AG09319 (cell line): ENCODE measurements at regions not wholly inside any gene's neighbourhood (a gene's known extent, or its start where the extent isn't known, plus 50 kb on each side); places are given as distances from the start of the nearest gene placed in this dataset.

Experiments
- DNase-seq: peaks from one replicate; pipeline ENCODE4 v3.0.0-alpha.2; 2010; ENCODE audit warnings: low read depth; ENCODE audit errors: extremely low read depth
- TF ChIP-seq, protein P1 (sequence below): IDR thresholded peaks from 2 replicates; pipeline ENCODE4 v1.5.1; 2011; ENCODE audit warnings: low read depth, mild to moderate bottlenecking, inconsistent platforms, low read length, moderate library complexity

DNA sequence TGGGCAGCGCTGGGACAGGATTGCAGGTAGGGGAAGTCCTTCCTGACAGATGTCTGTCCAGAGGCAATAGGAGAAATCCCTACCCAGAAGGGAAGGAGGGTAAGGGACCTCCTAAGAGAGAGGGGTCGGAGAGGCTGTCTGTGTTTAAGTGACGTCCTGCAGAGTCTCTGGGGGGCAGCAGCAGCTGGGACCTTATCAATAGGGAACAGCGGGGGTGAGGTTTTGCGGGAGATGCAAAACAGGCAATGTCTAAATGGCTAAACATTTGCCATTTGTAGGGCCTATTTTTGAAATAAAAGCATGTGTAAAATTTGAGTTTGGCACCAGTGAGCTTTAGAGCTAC is 108.7 kb upstream of the HS6ST1 start:
- TF ChIP-seq, protein P1, sequence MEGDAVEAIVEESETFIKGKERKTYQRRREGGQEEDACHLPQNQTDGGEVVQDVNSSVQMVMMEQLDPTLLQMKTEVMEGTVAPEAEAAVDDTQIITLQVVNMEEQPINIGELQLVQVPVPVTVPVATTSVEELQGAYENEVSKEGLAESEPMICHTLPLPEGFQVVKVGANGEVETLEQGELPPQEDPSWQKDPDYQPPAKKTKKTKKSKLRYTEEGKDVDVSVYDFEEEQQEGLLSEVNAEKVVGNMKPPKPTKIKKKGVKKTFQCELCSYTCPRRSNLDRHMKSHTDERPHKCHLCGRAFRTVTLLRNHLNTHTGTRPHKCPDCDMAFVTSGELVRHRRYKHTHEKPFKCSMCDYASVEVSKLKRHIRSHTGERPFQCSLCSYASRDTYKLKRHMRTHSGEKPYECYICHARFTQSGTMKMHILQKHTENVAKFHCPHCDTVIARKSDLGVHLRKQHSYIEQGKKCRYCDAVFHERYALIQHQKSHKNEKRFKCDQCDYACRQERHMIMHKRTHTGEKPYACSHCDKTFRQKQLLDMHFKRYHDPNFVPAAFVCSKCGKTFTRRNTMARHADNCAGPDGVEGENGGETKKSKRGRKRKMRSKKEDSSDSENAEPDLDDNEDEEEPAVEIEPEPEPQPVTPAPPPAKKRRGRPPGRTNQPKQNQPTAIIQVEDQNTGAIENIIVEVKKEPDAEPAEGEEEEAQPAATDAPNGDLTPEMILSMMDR = no peak
- no peak for DNase-seq

DNA sequence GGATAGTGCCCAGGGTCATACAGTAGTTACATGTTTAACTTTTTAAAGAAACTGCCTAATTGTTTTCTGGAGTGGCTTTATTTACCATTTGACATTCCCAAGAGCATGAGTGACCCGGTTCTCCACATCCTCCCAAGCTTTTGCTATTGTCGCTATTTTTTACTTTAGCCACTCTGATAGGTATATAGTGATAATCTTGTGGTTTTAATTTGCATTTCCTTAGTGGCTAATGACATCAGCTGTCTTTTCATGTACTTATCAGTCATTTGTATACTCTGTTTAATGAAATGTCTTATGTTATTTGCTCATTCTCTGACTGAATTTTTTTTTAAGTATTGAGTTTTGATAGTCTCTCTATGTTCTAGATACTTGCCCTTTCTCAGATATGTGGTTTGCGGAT is 109.7 kb upstream of the HS6ST1 start:
- DNase-seq = no peak
- TF ChIP-seq, protein P1 = no peak

DNA sequence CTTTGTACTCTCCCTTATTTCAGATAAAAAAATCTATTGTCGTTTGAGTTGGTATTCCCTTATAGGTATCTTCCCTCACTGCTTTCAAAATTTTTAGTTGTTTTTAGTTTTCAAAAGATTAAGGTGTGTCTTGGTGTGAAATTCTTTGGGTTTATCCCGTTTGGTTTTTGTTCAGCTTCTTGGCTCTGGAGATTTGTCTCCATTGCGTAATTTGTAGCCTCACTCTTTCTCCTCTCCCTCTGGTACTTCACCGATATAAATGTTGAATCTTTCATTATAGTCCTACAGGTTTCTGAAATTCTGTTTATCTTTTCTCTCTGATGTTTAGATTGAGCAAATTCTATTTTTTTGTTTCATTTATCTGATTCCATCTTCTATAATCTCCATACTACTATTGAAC is 113.8 kb upstream of the HS6ST1 start:
- DNase-seq = no peak

DNA sequence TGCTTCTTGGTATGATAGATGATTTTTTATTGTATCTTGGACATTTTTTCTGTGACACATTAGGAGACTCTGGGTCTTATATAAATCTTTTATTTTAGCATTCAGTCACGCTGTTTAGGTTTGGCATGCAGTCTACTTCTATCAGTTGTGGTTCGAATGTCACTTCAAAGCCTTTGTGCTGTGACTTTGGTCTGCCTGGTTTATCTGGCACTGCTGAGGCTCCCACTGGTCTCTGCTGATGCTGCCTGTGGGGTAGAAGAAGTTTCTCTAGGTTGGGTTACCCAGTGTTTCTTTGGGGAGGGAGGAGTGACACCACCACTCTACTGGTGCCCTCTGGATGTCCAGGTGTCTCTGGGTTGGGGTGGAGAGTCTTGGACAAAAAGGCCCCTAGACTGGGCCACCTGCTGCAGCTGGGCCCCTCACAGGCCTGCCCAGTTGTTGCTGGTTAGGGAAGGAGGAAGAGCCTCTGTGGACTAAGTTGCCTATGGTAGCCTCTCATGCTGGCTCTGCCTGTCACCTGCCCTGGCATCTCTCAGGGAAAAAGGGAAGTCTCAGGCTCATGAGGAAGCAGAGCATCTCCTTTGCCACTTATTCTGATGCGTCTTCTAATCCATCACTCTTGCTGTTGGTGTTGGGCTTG is 115.4 kb upstream of the HS6ST1 start:
- TF ChIP-seq, protein P1 = no peak
- no peak for DNase-seq

More for the DNA sequence above, 113.8 kb upstream of the HS6ST1 start:
- TF ChIP-seq, protein P1 = no peak

DNA sequence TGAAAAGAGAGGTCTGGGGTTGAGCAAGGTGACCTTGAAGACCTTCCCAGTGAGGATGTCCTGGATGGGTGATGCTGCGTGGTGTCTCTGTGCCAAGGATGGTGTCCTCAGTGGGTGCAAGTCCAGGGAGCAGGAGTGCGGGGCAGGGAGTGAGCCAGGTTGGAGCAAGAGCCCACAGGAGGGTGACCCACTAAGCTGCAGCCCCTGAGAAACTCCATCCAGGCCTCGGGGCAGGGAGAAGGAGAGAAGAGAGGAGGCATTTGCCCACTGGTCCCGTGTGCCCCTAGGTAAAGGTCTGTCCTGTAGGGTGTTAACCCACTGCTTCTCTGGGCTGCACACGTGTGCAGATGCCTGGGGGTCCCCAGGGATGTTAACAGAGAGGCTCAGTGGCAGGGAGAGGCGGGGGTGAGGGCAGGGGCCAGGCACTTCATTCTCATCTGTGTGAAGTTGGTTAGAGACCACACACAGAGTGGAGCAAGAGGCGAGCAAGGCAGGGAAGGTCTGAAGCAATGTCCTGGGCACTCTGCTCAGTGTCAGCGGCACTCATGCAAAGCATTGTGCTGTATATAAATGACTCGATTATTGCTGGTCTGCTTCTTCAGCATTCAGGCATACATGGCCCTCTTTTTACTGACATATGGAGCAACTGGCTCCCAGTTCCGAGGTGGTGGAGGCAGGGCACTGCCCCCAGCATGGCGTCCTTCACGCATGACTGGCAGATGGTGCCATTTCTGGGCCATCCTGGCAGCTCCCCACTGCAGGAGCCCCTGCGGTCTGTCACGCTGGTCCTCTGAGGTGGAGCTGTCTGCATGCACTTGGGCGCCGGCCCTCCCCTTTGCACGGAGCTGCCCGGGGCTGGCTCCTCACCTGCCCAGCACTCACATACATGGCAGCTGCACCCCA is 117.2 kb upstream of the HS6ST1 start:
- TF ChIP-seq, protein P1 = no peak
- no peak for DNase-seq

DNA sequence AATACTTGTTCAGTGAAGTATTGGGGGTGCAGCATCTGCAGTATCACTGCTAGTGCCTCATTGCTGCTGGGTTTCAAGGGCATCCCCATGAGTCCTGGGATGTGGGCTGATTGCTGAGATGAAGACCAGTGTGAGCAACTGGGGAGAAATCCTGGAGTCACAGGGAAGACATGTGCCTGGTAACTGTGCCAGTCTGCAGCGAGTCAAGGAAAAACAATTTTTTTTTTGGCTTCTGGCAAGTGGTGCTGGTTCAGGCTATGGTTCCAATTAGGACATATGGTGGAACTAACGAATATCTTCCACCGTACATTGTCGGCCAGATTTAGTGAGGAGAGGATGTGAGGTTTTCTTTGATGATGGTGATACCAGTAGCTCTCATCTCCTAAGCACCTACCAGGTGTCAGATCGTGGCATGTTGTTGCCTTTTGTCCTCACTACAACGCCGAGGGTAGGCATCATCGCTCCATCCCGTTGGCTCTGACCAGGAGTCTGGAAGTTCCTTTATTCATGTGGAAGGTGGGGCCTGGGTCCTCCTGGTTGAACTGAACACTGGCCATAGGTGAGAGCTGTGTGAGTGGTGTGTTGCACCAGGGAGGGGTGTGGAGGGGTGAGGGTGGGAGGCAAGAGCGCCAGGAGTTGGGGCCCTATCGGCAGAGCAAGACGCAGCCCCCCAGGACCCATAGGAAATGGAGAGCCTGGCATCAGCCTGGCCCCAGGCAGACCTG is 118.0 kb upstream of the HS6ST1 start:
- TF ChIP-seq, protein P1 = no peak
- no peak for DNase-seq

DNA sequence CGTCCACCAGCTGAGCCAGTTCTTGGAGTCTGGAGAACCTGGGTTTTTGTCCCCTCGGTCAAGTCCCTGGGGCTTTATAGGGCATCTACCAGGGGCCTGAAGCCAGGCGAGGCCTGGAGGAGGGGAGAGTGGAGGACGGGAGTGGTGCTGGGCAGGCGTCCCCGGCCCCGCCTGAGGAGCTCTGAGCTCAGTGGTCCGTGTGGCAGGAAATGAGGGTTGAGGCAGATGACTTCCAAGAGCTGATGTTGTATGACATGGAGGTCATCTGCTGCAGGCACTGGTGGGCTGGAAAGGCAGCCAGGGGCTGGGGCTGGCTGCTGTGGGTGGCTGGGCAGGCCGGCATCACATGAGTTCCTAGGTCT is 118.5 kb upstream of the HS6ST1 start:
- TF ChIP-seq, protein P1 = no peak
- DNase-seq = no peak
